ENCODE measurements at regions not wholly inside any gene's neighbourhood (a gene's known extent, or its start where the extent isn't known, plus 50 kb on each side); places are given as distances from the start of the nearest gene placed in this dataset.

GRCh38 chr13:24629320-24629719 is 50.9 kb upstream of the ATP12A start:
- DNase-seq (ENCODE audit: low read depth, low spot score) (no peak), ATAC-seq (no peak)
- CTCF ChIA-PET, result no interaction called here
- Histone ChIP-seq H3K9me3 (ENCODE audit: control insufficient read depth, insufficient read depth, low read depth, low read length) (no peaks in the 10 kb centered on the region), H3K4me3 (ENCODE audit: low read depth in 2 of 2, low read length in 2 of 2) (no peak overlapping the region), H3K36me3 (ENCODE audit: control insufficient read depth, insufficient read depth, low read length) (no peaks in the 10 kb centered on the region), H3K27ac (ENCODE audit: low read length) (no peak overlapping the region), H3K4me1 (ENCODE audit: control insufficient read depth, insufficient read depth, low read length) (no peaks in the 10 kb centered on the region), H3K27me3 (ENCODE audit: control insufficient read depth, insufficient read depth, low read length) (no peaks in the 10 kb centered on the region)
- TF ChIP-seq POLR2AphosphoS5 (IDR thresholded peaks at IDR 0.05; ENCODE audit: low read depth, low read length) (no peak), CTCF (IDR thresholded peaks at IDR 0.05) (no peak), TCF7L2 (IDR thresholded peaks at IDR 0.05; ENCODE audit: low read depth, low read length) (no peak), SIN3A (IDR thresholded peaks at IDR 0.05; ENCODE audit: borderline replicate concordance, insufficient read depth, low read depth, low read length) (no peak), REST (IDR thresholded peaks at IDR 0.05; ENCODE audit: insufficient read depth in 1 of 2, low read depth in 2 of 2, low read length in 1 of 2) (no peak)
- no TSS peak for BruUV-seq (replicated peaks)
- intact Hi-C loops (cut with micrococcal nuclease; ENCODE audit: unreplicated experiment), result no loop called here
- POLR2A ChIA-PET, result interaction anchor here (0.7 kb wide), 1 partner anchor 16 kb away, joined by 4 read pairs; no protein-coding TSS in a partner anchor
- in situ Hi-C loops (cut with HindIII; ENCODE audit: low pct_unique_long_range_greater_than_20kb, low sequenced_read_pairs), result no loop called here

- Histone ChIP-seq H3K4me3 (ENCODE audit: low read depth in 2 of 2, low read length in 2 of 2) (no peak overlapping the region), H3K27me3 (ENCODE audit: control insufficient read depth, insufficient read depth, low read length) (no peaks in the 10 kb centered on the region), H3K4me1 (ENCODE audit: control insufficient read depth, insufficient read depth, low read length) (no peaks in the 10 kb centered on the region), H3K27ac (ENCODE audit: low read length) (no peak overlapping the region), H3K9me3 (ENCODE audit: control insufficient read depth, insufficient read depth, low read depth, low read length) (no peaks in the 10 kb centered on the region), H3K36me3 (ENCODE audit: control insufficient read depth, insufficient read depth, low read length) (no peaks in the 10 kb centered on the region)
- in situ Hi-C loops (cut with HindIII; ENCODE audit: low pct_unique_long_range_greater_than_20kb, low sequenced_read_pairs) (no loop called here), intact Hi-C loops (cut with micrococcal nuclease; ENCODE audit: unreplicated experiment) (no loop called here)
- TF ChIP-seq SIN3A (IDR thresholded peaks at IDR 0.05; ENCODE audit: borderline replicate concordance, insufficient read depth, low read depth, low read length) (no peak), REST (IDR thresholded peaks at IDR 0.05; ENCODE audit: insufficient read depth in 1 of 2, low read depth in 2 of 2, low read length in 1 of 2) (no peak), POLR2AphosphoS5 (IDR thresholded peaks at IDR 0.05; ENCODE audit: low read depth, low read length) (no peak), TCF7L2 (IDR thresholded peaks at IDR 0.05; ENCODE audit: low read depth, low read length) (no peak), CTCF (IDR thresholded peaks at IDR 0.05) (no peak)
- POLR2A ChIA-PET, result no interaction called here
- no TSS peak for BruUV-seq (replicated peaks)
- DNase-seq (ENCODE audit: low read depth, low spot score) (no peak), ATAC-seq (no peak)
- CTCF ChIA-PET, result no interaction called here
Measured at GRCh38 chr13:24630121-24630520, 50.1 kb upstream of the ATP12A start.
